ENCODE measurements at regions not wholly inside any gene's neighbourhood (a gene's known extent, or its start where the extent isn't known, plus 50 kb on each side); places are given as distances from the start of the nearest gene placed in this dataset.

- intact Hi-C loops (cut with micrococcal nuclease; ENCODE audit: unreplicated experiment) = no loop called here
- ChIA-PET POLR2A (ENCODE audit: unreplicated experiment) (no interaction called here), CTCF (no interaction called here)
- H3K27ac ChIP-seq = no peak overlapping the region
- no peak overlapping the region for H3K4me3 ChIP-seq
- H3K4me1 ChIP-seq (replicated peaks; ENCODE audit: insufficient read depth) = no peaks in the 10 kb centered on the region
- no peak overlapping the region for H2AFZ ChIP-seq
- no peak overlapping the region for H3K4me2 ChIP-seq
- H3K36me3 ChIP-seq (ENCODE audit: low read depth) = no peaks in the 10 kb centered on the region
- no peaks in the 10 kb centered on the region for H3K9me3 ChIP-seq (ENCODE audit: insufficient read depth, low read depth)
- no peaks in the 10 kb centered on the region for H3K79me2 ChIP-seq (ENCODE audit: low read depth)
- H4K20me1 ChIP-seq (ENCODE audit: insufficient read depth) = 0 out of 2 replicates have a peak, but pooled peaks cover under 1% of the 10 kb centered on the region
- no peak for TF ChIP-seq EZH2 (IDR thresholded peaks at IDR 0.05; ENCODE audit: low read depth)
- no peak for TF ChIP-seq CTCF (conservative IDR thresholded peaks at IDR 0.05)
- H3F3A ChIP-seq (ENCODE audit: insufficient read depth, low read depth) = no peaks in the 10 kb centered on the region
- no peak for DNase-seq
- peaks cover 97% of the 10 kb centered on the region for H3K27me3 ChIP-seq (ENCODE audit: insufficient read depth, low read depth)
- no TSS peak for BruUV-seq (replicated peaks)
- no peaks in the 10 kb centered on the region for H3K9me2 ChIP-seq (ENCODE audit: insufficient read depth)
Measured at GRCh38 chr20:43361526-43361925, 96.2 kb upstream of the SRSF6 start.

GRCh38 chr20:43360016-43360415 lies 97.7 kb upstream of the SRSF6 start:
- Histone ChIP-seq H3K27me3 (ENCODE audit: insufficient read depth, low read depth) (peaks cover 96% of the 10 kb centered on the region), H3F3A (ENCODE audit: insufficient read depth, low read depth) (no peaks in the 10 kb centered on the region), H3K79me2 (ENCODE audit: low read depth) (no peaks in the 10 kb centered on the region), H3K4me3 (no peak overlapping the region), H3K4me1 (replicated peaks; ENCODE audit: insufficient read depth) (no peaks in the 10 kb centered on the region), H2AFZ (no peak overlapping the region), H3K4me2 (no peak overlapping the region), H3K9me3 (ENCODE audit: insufficient read depth, low read depth) (no peaks in the 10 kb centered on the region), H3K27ac (no peak overlapping the region), H3K36me3 (ENCODE audit: low read depth) (no peaks in the 10 kb centered on the region), H3K9me2 (ENCODE audit: insufficient read depth) (no peaks in the 10 kb centered on the region), H4K20me1 (ENCODE audit: insufficient read depth) (no peaks in the 10 kb centered on the region)
- ChIA-PET CTCF (no interaction called here), POLR2A (ENCODE audit: unreplicated experiment) (no interaction called here)
- intact Hi-C loops (cut with micrococcal nuclease; ENCODE audit: unreplicated experiment) = no loop called here
- TF ChIP-seq CTCF (conservative IDR thresholded peaks at IDR 0.05) (no peak), EZH2 (IDR thresholded peaks at IDR 0.05; ENCODE audit: low read depth) (no peak)
- no peak for DNase-seq
- no TSS peak for BruUV-seq (replicated peaks)

GRCh38 chr20:43358811-43359210 lies 98.9 kb upstream of the SRSF6 start:
- H3K4me1 ChIP-seq (replicated peaks; ENCODE audit: insufficient read depth) = no peaks in the 10 kb centered on the region
- H4K20me1 ChIP-seq (ENCODE audit: insufficient read depth) = no peaks in the 10 kb centered on the region
- ChIA-PET POLR2A (ENCODE audit: unreplicated experiment) (no interaction called here), CTCF (no interaction called here)
- peaks cover 95% of the 10 kb centered on the region for H3K27me3 ChIP-seq (ENCODE audit: insufficient read depth, low read depth)
- DNase-seq = no peak
- no peaks in the 10 kb centered on the region for H3K9me2 ChIP-seq (ENCODE audit: insufficient read depth)
- H3K9me3 ChIP-seq (ENCODE audit: insufficient read depth, low read depth) = no peaks in the 10 kb centered on the region
- no peak overlapping the region for H3K4me3 ChIP-seq
- BruUV-seq (replicated peaks) = no TSS peak
- H3K4me2 ChIP-seq = no peak overlapping the region
- no peaks in the 10 kb centered on the region for H3K36me3 ChIP-seq (ENCODE audit: low read depth)
- intact Hi-C loops (cut with micrococcal nuclease; ENCODE audit: unreplicated experiment) = no loop called here
- no peak overlapping the region for H3K27ac ChIP-seq
- no peaks in the 10 kb centered on the region for H3F3A ChIP-seq (ENCODE audit: insufficient read depth, low read depth)
- no peaks in the 10 kb centered on the region for H3K79me2 ChIP-seq (ENCODE audit: low read depth)
- TF ChIP-seq CTCF (conservative IDR thresholded peaks at IDR 0.05) (no peak), EZH2 (IDR thresholded peaks at IDR 0.05; ENCODE audit: low read depth) (no peak)
- H2AFZ ChIP-seq = no peak overlapping the region

All from PC-9 (cell line).